Ishikawa (cell line): ENCODE measurements at regions not wholly inside any gene's neighbourhood (a gene's known extent, or its start where the extent isn't known, plus 50 kb on each side); places are given as distances from the start of the nearest gene placed in this dataset.

Experiments used
- CEBPB ChIP-seq: IDR thresholded peaks from 2 replicates; pipeline ENCODE4 v1.6.1; 2012
- CREB1 ChIP-seq: IDR thresholded peaks from 2 replicates; pipeline ENCODE4 v1.6.1; 2012; ENCODE audit warnings: low read depth
- EGR1 ChIP-seq: IDR thresholded peaks from 2 replicates; pipeline ENCODE4 v1.6.1; 2012
- EP300 ChIP-seq: IDR thresholded peaks from 2 replicates; pipeline ENCODE4 v1.6.1; 2012; ENCODE audit warnings: borderline replicate concordance
- FOXM1 ChIP-seq: IDR thresholded peaks from 2 replicates; pipeline ENCODE4 v1.6.1; 2012; ENCODE audit warnings: low read depth, borderline replicate concordance
- MAX ChIP-seq: IDR thresholded peaks from 2 replicates; pipeline ENCODE4 v1.6.1; 2012
- NFIC ChIP-seq: IDR thresholded peaks from 2 replicates; pipeline ENCODE4 v1.6.1; 2012
- RAD21 ChIP-seq: IDR thresholded peaks from 2 replicates; pipeline ENCODE4 v1.6.1; 2012; ENCODE audit warnings: low read depth
- REST ChIP-seq: IDR thresholded peaks from 2 replicates; pipeline ENCODE4 v1.6.1; 2012; ENCODE audit warnings: low read depth, mild to moderate bottlenecking
- TAF1 ChIP-seq: IDR thresholded peaks from 2 replicates; pipeline ENCODE4 v1.6.1; 2012; ENCODE audit warnings: low read depth, mild to moderate bottlenecking
- TCF12 ChIP-seq: IDR thresholded peaks from 2 replicates; pipeline ENCODE4 v1.6.1; 2012; ENCODE audit warnings: low read depth
- TEAD4 ChIP-seq: IDR thresholded peaks from 2 replicates; pipeline ENCODE4 v1.6.1; 2012
- USF1 ChIP-seq: IDR thresholded peaks from 2 replicates; pipeline ENCODE4 v1.6.1; 2012
- YY1 ChIP-seq: IDR thresholded peaks from 2 replicates; pipeline ENCODE4 v1.6.1; 2012; ENCODE audit warnings: low read depth
- ZBTB7A ChIP-seq: IDR thresholded peaks from 2 replicates; pipeline ENCODE4 v1.6.1; 2012; ENCODE audit warnings: low read depth

GRCh38 chr1:229027622-229028182 lies 243.2 kb upstream of the RAB4A start:
- TF ChIP-seq TAF1 (no peak), CEBPB (no peak), USF1 (no peak), RAD21 (no peak), EGR1 (no peak), YY1 (no peak), CREB1 (no peak), NFIC (no peak), EP300 (no peak), TEAD4 (no peak), MAX (no peak), REST (no peak), ZBTB7A (no peak), TCF12 (no peak), FOXM1 (no peak)

DNA sequence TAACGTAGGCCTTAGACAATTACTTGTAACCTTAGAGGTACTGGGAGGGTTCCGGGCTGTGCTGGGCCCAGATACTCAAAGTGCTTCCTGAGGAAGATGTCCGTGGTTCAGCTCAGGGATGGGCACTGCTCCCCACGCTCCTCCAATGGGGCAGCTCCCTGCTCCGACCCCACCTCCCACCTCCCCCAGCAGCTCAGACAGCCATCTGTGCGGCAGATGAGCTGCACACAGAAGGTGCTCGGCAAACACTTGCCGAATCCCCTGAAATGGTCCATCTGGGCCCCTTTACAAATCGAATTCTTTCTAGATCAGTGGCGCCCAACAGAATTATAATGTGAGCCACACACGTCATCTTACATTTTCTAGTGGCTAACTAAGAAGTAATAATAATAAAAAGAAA lies 242.4 kb upstream of the RAB4A start:
- TF ChIP-seq TEAD4 (no peak), EP300 (no peak), RAD21 (no peak), REST (no peak), EGR1 (no peak), YY1 (no peak), USF1 (no peak), NFIC (no peak), TAF1 (no peak), CREB1 (no peak), TCF12 (no peak), CEBPB (no peak), MAX (no peak), FOXM1 (no peak), ZBTB7A (no peak)

DNA sequence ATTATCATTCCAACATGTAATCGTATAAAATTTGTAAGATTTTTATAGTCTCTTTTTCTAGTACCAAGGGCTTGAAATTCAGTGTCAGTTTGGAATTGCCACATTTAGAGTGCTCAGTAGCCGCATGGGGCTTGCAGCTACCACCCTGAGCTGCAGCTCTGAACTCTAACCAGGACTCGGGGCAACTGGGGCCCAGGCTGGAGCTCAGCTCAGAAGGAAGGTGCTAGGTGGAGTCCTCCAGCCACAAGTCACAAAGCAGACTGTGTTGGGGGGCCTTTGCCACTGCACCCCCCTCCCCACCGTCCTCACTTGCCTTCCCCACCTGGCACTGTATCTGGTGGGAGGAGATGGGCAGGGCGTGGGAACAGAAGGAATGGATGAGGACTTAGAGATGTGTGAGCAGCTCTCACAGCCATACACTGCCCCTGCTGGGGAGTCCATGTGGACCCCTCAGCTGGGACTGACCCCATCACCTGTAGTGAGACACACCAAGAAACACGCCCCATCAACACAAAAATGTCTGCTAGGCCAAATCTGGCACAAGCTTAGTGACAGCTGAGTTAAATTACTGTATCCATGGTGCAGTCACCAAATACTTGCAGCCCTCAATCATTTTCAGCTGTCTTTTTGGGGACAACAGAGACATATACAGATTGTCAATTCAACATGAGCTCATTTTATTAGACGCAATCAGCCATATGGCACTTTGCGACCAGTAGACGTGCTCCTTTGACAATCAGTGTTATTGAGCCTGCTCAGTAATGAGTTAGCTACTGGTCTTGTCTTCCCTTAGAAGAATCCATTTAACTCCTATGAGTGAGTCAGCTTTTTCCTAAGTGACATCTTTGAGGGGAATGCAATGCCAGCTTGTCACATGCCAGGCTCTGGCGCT lies 241.7 kb upstream of the RAB4A start:
- no peak for TF ChIP-seq TAF1
- TF ChIP-seq EP300 = no peak
- no peak for TF ChIP-seq MAX
- TF ChIP-seq RAD21 = no peak
- no peak for TF ChIP-seq FOXM1
- no peak for TF ChIP-seq CREB1
- no peak for TF ChIP-seq USF1
- no peak for TF ChIP-seq REST
- no peak for TF ChIP-seq CEBPB
- TF ChIP-seq TCF12 = no peak
- TF ChIP-seq EGR1 = no peak
- TF ChIP-seq YY1 = no peak
- no peak for TF ChIP-seq ZBTB7A
- no peak for TF ChIP-seq TEAD4
- no peak for TF ChIP-seq NFIC
